H4 (cell line): ENCODE measurements at regions not wholly inside any gene's neighbourhood (a gene's known extent, or its start where the extent isn't known, plus 50 kb on each side); places are given as distances from the start of the nearest gene placed in this dataset.

Experiments used
- DNase-seq: peaks from one replicate; pipeline ENCODE4 v3.0.0-alpha.2; 2015; ENCODE audit warnings: low spot score

DNA sequence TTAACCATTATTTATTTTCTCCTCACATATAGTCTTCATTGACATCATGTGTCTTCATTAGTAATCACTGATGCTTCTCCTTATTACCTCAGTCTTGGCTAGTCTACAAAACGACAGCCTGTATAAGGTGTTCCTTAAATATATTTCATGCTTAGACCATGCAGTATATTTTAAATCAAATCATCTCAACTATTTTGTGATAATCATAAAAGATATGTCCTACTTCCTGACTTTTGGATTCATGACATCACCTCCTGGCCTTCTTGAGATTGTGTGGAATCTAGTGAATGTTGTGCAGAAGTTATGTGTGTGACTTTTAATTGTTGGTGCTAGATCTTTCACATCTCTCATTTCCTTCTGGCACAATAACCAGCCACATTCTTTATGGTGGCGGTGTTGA lies 1339.3 kb upstream of the C9orf72 start:
- DNase-seq, result no peak

DNA sequence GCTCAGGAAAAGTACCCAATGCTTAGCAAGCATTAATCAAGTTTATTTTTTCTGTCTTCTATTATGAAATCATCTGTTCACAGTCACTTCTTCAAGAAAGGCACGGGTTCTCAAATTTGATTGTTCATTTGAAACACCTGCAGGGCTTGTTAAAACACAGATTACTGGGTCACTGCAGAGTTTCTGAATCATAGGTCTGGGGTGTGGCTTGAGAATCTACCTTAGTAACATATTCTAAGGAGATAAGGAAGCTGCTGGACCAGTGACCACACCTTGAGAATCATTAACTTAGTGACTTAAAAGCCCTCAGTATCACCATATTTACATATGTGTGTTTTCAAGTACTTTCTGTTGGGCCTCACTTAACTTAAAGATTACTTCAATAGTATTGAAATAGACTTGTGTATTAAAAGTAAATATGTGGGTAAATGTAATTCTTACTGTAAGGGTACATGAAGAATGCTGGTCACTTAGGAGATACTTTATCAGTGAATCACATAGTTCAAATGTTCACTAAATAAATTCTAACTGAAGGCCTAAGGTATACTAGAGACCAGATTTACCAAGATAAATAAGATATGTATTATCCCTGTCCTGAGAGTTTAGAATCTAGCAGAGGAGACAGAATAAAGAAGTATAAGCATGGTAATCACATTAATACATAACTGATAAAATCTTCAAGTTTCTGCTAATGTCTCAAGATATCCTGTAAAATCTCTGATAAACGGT lies 1342.1 kb upstream of the C9orf72 start:
- no peak for DNase-seq

GRCh38 chr9:28916348-28916747 lies 1343.1 kb upstream of the C9orf72 start:
- DNase-seq, result no peak

DNA sequence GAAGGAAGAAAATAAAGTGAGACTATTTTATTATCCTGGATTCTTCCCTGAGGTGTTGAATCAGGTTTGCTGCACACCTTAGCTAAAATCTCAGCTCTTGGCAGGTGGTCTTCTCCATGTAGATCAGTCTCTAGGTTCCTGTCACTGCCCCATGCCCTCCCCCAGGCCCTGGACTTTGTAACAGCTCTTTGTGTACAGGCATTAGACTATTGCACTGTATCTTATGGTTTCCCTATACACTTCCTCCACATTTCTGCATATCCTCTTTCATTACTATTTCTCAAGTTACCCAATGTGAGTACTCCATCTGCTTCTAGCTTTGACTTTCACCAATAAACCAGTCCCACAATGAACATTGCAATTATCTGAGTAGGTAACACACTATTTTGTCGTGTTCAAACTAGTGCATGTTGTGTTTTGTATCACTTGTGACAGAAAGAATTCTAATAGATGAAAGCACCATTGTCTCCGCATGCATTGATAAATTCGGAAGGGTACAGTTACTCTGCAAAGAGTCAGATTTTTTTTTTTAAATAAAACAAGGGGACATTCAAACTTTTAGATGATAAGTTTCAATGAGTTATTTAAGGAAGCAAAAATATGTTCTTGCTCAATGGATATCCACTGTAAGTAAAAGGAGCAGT lies 1348.7 kb upstream of the C9orf72 start:
- DNase-seq, result no peak

- DNase-seq, result no peak
Observed at GRCh38 chr9:28922891-28923290, 1349.6 kb upstream of the C9orf72 start.

DNA sequence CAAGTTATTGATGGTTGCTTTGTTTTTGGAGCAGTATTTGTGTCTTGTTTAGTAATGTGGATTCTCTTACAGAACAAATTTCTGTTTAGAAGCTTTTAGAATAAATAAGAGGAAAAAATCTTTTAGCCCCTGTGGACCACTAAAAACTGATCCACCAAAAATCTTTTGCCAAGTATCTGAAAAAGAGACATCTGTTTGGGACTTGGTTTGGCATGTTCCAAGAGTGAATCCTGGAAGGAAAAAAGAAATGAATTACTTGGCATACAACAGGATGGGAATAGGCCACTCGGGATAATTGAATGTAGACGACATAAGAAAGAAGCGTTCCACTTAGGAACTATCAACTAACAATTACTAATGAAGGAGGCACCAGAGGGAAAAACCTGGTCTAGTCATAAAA lies 1350.1 kb upstream of the C9orf72 start:
- no peak for DNase-seq

GRCh38 chr9:28925157-28925556 lies 1351.9 kb upstream of the C9orf72 start:
- no peak for DNase-seq

- no peak for DNase-seq
Observed at GRCh38 chr9:28926306-28926705, 1353.0 kb upstream of the C9orf72 start.

DNA sequence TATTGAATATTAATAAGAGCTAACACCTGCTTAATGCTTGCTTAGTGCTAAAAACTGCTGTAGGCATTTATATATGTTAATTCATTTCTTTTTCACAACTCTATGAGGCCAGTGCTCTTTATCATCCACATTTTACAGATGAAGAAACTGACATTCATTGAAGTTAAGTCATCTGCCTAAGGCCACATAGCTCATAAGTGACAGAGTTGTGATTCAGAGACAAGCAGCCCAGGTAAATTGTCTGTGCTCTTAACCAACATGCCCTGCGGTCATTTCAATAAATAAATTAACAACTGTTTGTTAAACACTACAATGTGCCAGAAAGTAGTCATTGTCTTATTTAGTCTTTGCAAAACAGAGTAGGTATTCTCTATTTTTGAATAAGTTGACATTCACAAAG lies 1354.4 kb upstream of the C9orf72 start:
- DNase-seq, result no peak

- no peak for DNase-seq
Observed at GRCh38 chr9:28929433-28929832, 1356.2 kb upstream of the C9orf72 start.

DNA sequence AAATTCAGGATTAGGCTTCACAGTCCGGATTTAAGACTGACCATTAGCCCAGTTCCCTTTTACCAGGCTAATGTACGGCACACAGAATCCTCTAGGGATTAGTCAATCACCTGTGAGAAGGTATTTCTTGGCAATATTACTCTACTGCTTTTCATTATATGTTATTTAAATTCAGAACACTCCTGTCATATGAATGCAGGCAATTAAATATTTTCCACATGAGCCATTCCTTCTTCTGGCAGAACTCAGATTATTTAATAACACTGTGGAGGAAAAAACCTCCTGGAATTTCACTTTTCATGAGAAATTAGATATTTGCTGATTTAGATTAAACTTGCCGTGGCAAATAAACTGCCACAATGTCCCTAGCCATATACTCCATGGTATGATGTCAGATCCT lies 1357.5 kb upstream of the C9orf72 start:
- no peak for DNase-seq

DNA sequence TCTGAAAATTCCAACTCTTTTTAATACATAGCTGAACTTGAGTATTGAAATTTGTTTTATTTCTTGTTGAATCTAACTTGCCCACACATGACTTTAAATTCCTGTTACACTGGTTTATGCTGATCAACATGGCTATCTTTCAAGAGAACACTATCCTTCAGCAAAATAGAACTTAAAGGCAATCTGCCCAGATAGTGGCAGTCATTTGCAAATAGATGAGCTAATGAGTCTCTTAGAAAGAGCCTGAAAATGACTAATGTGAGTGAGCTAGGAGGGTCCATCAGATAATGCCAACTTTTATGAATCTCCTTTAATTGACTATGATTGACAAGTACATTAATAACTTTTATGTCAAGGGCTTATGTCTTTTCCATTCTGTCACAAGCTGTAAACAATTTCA lies 1360.8 kb upstream of the C9orf72 start:
- DNase-seq, result no peak

GRCh38 chr9:28938981-28939380 lies 1365.7 kb upstream of the C9orf72 start:
- no peak for DNase-seq

- no peak for DNase-seq
Observed at GRCh38 chr9:28941856-28942255, 1368.6 kb upstream of the C9orf72 start.

GRCh38 chr9:28942941-28943340 lies 1369.7 kb upstream of the C9orf72 start:
- no peak for DNase-seq

GRCh38 chr9:28946648-28947047 lies 1373.4 kb upstream of the C9orf72 start:
- no peak for DNase-seq

GRCh38 chr9:28951945-28952344 lies 1378.7 kb upstream of the C9orf72 start:
- DNase-seq, result peak; percentile 1

DNA sequence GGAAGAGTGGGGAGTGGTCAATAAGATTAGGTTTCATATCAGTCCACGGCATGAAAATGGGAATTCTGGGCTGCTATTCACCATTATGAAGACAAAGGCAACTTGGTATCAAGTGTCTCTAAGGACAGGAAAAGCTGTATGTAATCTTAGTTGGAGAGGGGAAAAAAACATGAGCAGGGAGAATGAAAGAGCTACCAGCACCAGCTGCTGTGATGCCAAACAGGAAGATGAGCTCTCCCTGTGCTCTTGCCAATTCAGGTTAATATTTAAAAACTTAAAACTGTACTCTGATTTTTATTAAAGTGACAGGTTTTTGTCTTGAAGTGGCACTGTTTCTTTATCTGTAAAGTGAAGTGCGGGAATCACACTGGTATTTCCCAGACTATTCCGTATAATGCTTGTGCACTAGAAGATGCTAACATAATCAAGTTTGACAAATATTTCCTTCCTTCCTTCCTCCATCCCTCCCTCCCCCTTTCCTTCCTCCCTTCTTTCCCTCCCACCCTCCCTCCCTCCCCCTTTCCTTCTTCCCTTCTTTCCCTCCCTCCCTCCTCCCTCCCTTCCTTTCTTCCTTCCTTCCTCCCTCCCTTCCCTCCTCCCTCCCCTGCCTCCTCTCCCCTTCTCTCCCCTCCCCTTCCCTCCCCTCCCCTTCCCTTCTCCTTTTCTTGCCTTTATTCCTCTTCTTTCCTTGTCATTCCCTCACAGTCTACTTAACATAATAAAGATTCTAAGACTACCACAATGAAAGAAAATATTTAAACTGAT lies 1383.0 kb upstream of the C9orf72 start:
- DNase-seq, result no peak

DNA sequence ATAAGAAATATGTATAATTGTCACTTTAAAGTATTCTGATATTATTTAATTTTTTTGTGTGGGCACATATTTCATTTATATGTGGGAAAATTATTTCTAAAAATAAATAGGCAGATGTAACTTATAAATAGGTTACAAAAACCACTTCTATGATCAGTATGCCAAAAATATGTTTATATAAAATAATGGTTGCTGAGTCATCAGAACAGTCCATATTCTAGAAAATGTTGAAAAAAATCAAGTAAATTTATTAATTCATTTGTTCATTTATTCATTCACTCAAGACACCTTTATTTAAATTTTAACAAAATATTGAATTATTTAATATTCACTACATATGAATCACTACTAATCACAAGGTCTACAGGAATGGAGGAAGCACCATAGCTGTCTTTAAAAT lies 1387.3 kb upstream of the C9orf72 start:
- no peak for DNase-seq

GRCh38 chr9:28961623-28962022 lies 1388.3 kb upstream of the C9orf72 start:
- DNase-seq, result no peak

- no peak for DNase-seq
Observed at GRCh38 chr9:28967226-28967625, 1393.9 kb upstream of the C9orf72 start.

GRCh38 chr9:28970241-28970654 lies 1397.0 kb upstream of the C9orf72 start:
- no peak for DNase-seq

- no peak for DNase-seq
Observed at GRCh38 chr9:28971881-28972280, 1398.6 kb upstream of the C9orf72 start.
